ENCODE measurements at regions not wholly inside any gene's neighbourhood (a gene's known extent, or its start where the extent isn't known, plus 50 kb on each side); places are given as distances from the start of the nearest gene placed in this dataset.
"Not testable (repeated sequence)": the region's sequence is repeated elsewhere in the genome, so short reads cannot be mapped to it uniquely, and the experiment has no call there.

- CTCF ChIA-PET, result interaction anchor here (1.2 to 1.4 kb wide), 2 partner anchors 226 to 247 kb away, joined by 3 to 4 read pairs; no protein-coding TSS in a partner anchor
- TF ChIP-seq, protein P1, sequence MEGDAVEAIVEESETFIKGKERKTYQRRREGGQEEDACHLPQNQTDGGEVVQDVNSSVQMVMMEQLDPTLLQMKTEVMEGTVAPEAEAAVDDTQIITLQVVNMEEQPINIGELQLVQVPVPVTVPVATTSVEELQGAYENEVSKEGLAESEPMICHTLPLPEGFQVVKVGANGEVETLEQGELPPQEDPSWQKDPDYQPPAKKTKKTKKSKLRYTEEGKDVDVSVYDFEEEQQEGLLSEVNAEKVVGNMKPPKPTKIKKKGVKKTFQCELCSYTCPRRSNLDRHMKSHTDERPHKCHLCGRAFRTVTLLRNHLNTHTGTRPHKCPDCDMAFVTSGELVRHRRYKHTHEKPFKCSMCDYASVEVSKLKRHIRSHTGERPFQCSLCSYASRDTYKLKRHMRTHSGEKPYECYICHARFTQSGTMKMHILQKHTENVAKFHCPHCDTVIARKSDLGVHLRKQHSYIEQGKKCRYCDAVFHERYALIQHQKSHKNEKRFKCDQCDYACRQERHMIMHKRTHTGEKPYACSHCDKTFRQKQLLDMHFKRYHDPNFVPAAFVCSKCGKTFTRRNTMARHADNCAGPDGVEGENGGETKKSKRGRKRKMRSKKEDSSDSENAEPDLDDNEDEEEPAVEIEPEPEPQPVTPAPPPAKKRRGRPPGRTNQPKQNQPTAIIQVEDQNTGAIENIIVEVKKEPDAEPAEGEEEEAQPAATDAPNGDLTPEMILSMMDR (IDR thresholded peaks at IDR 0.05; ENCODE audit: insufficient read depth, low read length, missing control alignments), result no peak
- no peak overlapping the region for H3K4me3 ChIP-seq (ENCODE audit: low read depth, low read length)
- DNase-seq (ENCODE audit: low read depth, low spot score), result no peak
- POLR2A ChIA-PET, result no interaction called here
Observed at GRCh38 chrX:47749185-47749967, 87.3 kb upstream of the ZNF81 start.

GRCh38 chrX:47748576-47748975 lies 88.1 kb upstream of the ZNF81 start:
- no peak for DNase-seq (ENCODE audit: low read depth, low spot score)

GRCh38 chrX:47746446-47746845 lies 87.5 kb upstream of the UXT start:
- no peak for DNase-seq (ENCODE audit: low read depth, low spot score)
- ChIA-PET POLR2A (no interaction called here), CTCF (no interaction called here)

More at GRCh38 chrX:47748576-47748975, 88.1 kb upstream of the ZNF81 start:
- TF ChIP-seq, protein P1 (IDR thresholded peaks at IDR 0.05; ENCODE audit: insufficient read depth, low read length, missing control alignments), result no peak
- ChIA-PET CTCF (no interaction called here), POLR2A (no interaction called here)
- H3K4me3 ChIP-seq (ENCODE audit: low read depth, low read length), result no peak overlapping the region

GRCh38 chrX:47745416-47745815 lies 86.4 kb upstream of the UXT start:
- TF ChIP-seq, protein P1 (IDR thresholded peaks at IDR 0.05; ENCODE audit: insufficient read depth, low read length, missing control alignments), result no peak
- CTCF ChIA-PET, result no interaction called here
- DNase-seq (ENCODE audit: low read depth, low spot score), result no peak
- POLR2A ChIA-PET, result no interaction called here
- H3K4me3 ChIP-seq (ENCODE audit: low read depth, low read length), result no peak overlapping the region

More at GRCh38 chrX:47746446-47746845, 87.5 kb upstream of the UXT start:
- H3K4me3 ChIP-seq (ENCODE audit: low read depth, low read length), result no peak overlapping the region
- TF ChIP-seq, protein P1 (IDR thresholded peaks at IDR 0.05; ENCODE audit: insufficient read depth, low read length, missing control alignments), result no peak

- TF ChIP-seq, protein P1 (IDR thresholded peaks at IDR 0.05; ENCODE audit: insufficient read depth, low read length, missing control alignments), result no peak
- ChIA-PET POLR2A (no interaction called here), CTCF (no interaction called here)
- no peak overlapping the region for H3K4me3 ChIP-seq (ENCODE audit: low read depth, low read length)
- DNase-seq (ENCODE audit: low read depth, low spot score), result no peak
Observed at GRCh38 chrX:47743504-47743903, 84.5 kb upstream of the UXT start.

GRCh38 chrX:47738870-47739269 lies 79.9 kb upstream of the UXT start:
- DNase-seq (ENCODE audit: low read depth, low spot score); POLR2A ChIA-PET; H3K4me3 ChIP-seq (ENCODE audit: low read depth, low read length); CTCF ChIA-PET: not testable (repeated sequence)

- POLR2A ChIA-PET, result no interaction called here
- DNase-seq (ENCODE audit: low read depth, low spot score), result no peak
Observed at GRCh38 chrX:47723689-47724088, 64.7 kb upstream of the UXT start.

More at GRCh38 chrX:47723689-47724088, 64.7 kb upstream of the UXT start:
- TF ChIP-seq, protein P1 (IDR thresholded peaks at IDR 0.05; ENCODE audit: insufficient read depth, low read length, missing control alignments), result no peak
- H3K4me3 ChIP-seq (ENCODE audit: low read depth, low read length), result no peak overlapping the region
- CTCF ChIA-PET, result no interaction called here
